Panc1 (cell line): ENCODE measurements at regions not wholly inside any gene's neighbourhood (a gene's known extent, or its start where the extent isn't known, plus 50 kb on each side); places are given as distances from the start of the nearest gene placed in this dataset.

ENCODE experiments used
- ATAC-seq: fragments of 200-7000 bp; cut with Tn5 transposase; 2 replicates; pipeline ENCODE4 v1.9.1; 2020; ENCODE audit warnings: mild to moderate bottlenecking, moderate library complexity
- BruUV-seq: library from RNA; stranded (reverse); fragments of 400-500 nt; replicated peaks from 2 replicates; lab custom pipeline; 2021; lab: Mats Ljungman, UMichigan
- CTCF ChIA-PET: fragments of 300-600 bp; sonication (Branson Sonifier 250); formaldehyde crosslinking; loops from one replicate; lab custom pipeline; 2022; ENCODE audit warnings: antibody characterized with exemption; lab: Charles Lee
- POLR2A ChIA-PET: fragments of 300-600 bp; sonication (Branson Sonifier 250); formaldehyde crosslinking; loops from one replicate; lab custom pipeline; 2022; ENCODE audit warnings: antibody characterized with exemption; lab: Charles Lee
- DNase-seq: peaks from one replicate; pipeline ENCODE4 v3.0.0-alpha.2; 2010; ENCODE audit warnings: low read depth, low spot score
- H3K27ac ChIP-seq: 2 replicates; pipeline ENCODE4 v1.5.1; 2011; ENCODE audit warnings: mild to moderate bottlenecking, low read length, inconsistent platforms
- H3K27me3 ChIP-seq: fragments of 200-500 bp; sonication (Bioruptor generic); 2 replicates; pipeline ENCODE4 v1.6.0; 2014; ENCODE audit warnings: low read length, inconsistent platforms; ENCODE audit not compliant: control insufficient read depth, insufficient read depth
- H3K36me3 ChIP-seq: fragments of 200-500 bp; sonication (Bioruptor generic); 2 replicates; pipeline ENCODE4 v1.5.1; 2014; ENCODE audit warnings: inconsistent platforms, mild to moderate bottlenecking, low read length, moderate library complexity; ENCODE audit not compliant: control insufficient read depth, insufficient read depth
- H3K4me1 ChIP-seq: 2 replicates; pipeline ENCODE4 v1.5.1; 2011; ENCODE audit warnings: inconsistent platforms, mild to moderate bottlenecking, low read length, moderate library complexity; ENCODE audit not compliant: control insufficient read depth, insufficient read depth
- H3K4me3 ChIP-seq, 2 experiments: 2 replicates each; pipeline ENCODE4 v1.5.1; 2011 to 2012; ENCODE audit warnings: low read depth in 2 of 2, low read length in 2 of 2, mild to moderate bottlenecking in 2 of 2, inconsistent platforms in 1 of 2, moderate library complexity in 1 of 2
- H3K9me3 ChIP-seq: fragments of 200-500 bp; sonication (Bioruptor generic); 2 replicates; pipeline ENCODE4 v1.5.1; 2014; ENCODE audit warnings: low read depth, mild to moderate bottlenecking, inconsistent platforms, low read length, moderate library complexity; ENCODE audit not compliant: control insufficient read depth, insufficient read depth
- POLR2AphosphoS5 ChIP-seq: IDR thresholded peaks from 2 replicates; pipeline ENCODE4 v1.6.1; 2012; ENCODE audit warnings: mild to moderate bottlenecking, low read depth, low read length, moderate library complexity
- SIN3A ChIP-seq: IDR thresholded peaks from 2 replicates; pipeline ENCODE4 v1.6.1; 2012; ENCODE audit warnings: low read depth, mild to moderate bottlenecking, low read length, moderate library complexity, borderline replicate concordance; ENCODE audit not compliant: insufficient read depth
- TCF7L2 ChIP-seq: IDR thresholded peaks from 2 replicates; pipeline ENCODE4 v1.6.1; 2011; ENCODE audit warnings: mild to moderate bottlenecking, low read depth, low read length, inconsistent platforms
- in situ Hi-C: cut with HindIII; loops from 2 replicates; pipeline ENCODE4 v1.10.0; 2016; ENCODE audit warnings: low sequenced_read_pairs, low pct_unique_long_range_greater_than_20kb
- intact Hi-C: fragments of 100-400 bp; cut with micrococcal nuclease; formaldehyde crosslinking; loops from one replicate; pipeline ENCODE4 v1.10.0; 2022; ENCODE audit not compliant: unreplicated experiment
- TF ChIP-seq, protein P1 (sequence below), 2 experiments: IDR thresholded peaks; 2 replicates each; pipeline ENCODE4 v1.6.1; 2011 to 2012; ENCODE audit warnings: low read depth in 2 of 2, control low read depth in 1 of 2, low read length in 1 of 2, mild to moderate bottlenecking in 1 of 2, moderate library complexity in 1 of 2; ENCODE audit not compliant: insufficient read depth in 1 of 2
- TF ChIP-seq, protein P2 (sequence below): fragments of 450-650 bp; IDR thresholded peaks from 2 replicates; pipeline ENCODE4 v1.5.1; 2017; ENCODE audit warnings: mild to moderate bottlenecking

DNA sequence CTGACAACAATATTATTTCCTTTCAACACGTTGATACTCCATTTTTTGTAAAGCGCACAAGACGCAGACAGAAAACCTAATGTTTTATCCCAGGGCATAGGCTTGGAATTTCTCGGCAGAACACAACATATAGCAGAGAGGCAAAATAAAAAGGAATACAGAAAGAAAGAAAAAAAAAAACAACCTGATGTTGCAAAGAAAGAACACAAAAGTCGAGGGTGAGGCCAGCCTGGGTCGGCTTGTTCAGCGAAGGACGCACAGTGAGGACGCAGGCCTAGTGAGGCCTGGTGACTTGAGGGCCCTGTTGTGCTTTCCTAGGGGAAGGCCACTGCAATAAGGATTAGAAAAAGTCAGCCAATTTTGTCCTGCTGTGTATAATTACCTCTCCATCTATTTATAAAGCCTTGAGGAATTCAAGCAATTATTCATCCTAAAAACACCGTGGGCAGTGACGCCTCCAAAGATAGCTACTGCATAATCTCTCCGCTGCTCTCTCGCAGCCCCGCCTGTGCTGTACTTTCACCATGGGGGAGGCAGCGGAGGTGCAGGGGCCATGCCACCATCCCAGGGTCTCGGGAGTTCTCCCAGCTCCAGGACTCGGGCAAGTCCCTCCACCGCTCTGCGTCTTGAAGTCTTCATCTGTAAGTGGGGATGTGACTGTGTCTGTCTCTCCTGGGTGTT is 61.9 kb upstream of the SH3RF3 start:
- in situ Hi-C loops, result no loop called here
- DNase-seq (no peak), ATAC-seq (no peak)
- CTCF ChIA-PET, result no interaction called here
- Histone ChIP-seq H3K4me3 (no peak overlapping the region), H3K36me3 (no peaks in the 10 kb centered on the region), H3K27me3 (no peaks in the 10 kb centered on the region; the same call in 1 of the 2 replicates), H3K4me1 (no peaks in the 10 kb centered on the region), H3K9me3 (no peaks in the 10 kb centered on the region), H3K27ac (no peak overlapping the region)
- intact Hi-C loops, result no loop called here
- POLR2A ChIA-PET, result interaction anchor here (0.6 kb wide), 1 partner anchor 37 kb away, joined by 3 read pairs; no protein-coding TSS in a partner anchor
- TF ChIP-seq, protein P1, sequence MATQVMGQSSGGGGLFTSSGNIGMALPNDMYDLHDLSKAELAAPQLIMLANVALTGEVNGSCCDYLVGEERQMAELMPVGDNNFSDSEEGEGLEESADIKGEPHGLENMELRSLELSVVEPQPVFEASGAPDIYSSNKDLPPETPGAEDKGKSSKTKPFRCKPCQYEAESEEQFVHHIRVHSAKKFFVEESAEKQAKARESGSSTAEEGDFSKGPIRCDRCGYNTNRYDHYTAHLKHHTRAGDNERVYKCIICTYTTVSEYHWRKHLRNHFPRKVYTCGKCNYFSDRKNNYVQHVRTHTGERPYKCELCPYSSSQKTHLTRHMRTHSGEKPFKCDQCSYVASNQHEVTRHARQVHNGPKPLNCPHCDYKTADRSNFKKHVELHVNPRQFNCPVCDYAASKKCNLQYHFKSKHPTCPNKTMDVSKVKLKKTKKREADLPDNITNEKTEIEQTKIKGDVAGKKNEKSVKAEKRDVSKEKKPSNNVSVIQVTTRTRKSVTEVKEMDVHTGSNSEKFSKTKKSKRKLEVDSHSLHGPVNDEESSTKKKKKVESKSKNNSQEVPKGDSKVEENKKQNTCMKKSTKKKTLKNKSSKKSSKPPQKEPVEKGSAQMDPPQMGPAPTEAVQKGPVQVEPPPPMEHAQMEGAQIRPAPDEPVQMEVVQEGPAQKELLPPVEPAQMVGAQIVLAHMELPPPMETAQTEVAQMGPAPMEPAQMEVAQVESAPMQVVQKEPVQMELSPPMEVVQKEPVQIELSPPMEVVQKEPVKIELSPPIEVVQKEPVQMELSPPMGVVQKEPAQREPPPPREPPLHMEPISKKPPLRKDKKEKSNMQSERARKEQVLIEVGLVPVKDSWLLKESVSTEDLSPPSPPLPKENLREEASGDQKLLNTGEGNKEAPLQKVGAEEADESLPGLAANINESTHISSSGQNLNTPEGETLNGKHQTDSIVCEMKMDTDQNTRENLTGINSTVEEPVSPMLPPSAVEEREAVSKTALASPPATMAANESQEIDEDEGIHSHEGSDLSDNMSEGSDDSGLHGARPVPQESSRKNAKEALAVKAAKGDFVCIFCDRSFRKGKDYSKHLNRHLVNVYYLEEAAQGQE (IDR thresholded peaks at IDR 0.05; ENCODE audit: insufficient read depth in 1 of 2, low read depth in 2 of 2, low read length in 1 of 2), result no peak
- TF ChIP-seq POLR2AphosphoS5, result no peak
- TF ChIP-seq, protein P2, sequence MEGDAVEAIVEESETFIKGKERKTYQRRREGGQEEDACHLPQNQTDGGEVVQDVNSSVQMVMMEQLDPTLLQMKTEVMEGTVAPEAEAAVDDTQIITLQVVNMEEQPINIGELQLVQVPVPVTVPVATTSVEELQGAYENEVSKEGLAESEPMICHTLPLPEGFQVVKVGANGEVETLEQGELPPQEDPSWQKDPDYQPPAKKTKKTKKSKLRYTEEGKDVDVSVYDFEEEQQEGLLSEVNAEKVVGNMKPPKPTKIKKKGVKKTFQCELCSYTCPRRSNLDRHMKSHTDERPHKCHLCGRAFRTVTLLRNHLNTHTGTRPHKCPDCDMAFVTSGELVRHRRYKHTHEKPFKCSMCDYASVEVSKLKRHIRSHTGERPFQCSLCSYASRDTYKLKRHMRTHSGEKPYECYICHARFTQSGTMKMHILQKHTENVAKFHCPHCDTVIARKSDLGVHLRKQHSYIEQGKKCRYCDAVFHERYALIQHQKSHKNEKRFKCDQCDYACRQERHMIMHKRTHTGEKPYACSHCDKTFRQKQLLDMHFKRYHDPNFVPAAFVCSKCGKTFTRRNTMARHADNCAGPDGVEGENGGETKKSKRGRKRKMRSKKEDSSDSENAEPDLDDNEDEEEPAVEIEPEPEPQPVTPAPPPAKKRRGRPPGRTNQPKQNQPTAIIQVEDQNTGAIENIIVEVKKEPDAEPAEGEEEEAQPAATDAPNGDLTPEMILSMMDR, result no peak
- TF ChIP-seq TCF7L2, result no peak
- TF ChIP-seq SIN3A, result no peak
- BruUV-seq, result no TSS peak

DNA sequence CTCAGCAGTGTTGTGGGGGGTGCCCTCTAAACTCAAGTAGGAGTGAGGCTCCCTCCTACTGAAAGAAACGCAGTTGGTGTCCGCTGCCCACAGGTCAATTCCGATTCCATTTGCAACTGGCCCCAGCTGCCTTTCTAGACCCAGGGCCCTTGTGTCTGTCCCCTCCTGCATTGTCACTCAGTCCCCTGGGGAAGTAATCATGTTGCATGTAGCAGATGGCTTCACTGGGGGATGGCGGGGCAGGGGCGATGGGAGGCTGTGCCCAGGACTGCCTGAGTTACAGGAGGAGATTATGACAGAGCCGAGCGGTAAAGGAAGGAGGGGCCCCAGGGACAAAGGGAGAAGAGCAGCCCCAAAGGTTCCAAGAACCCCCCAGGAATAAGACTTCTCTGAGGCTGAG is 62.5 kb upstream of the SH3RF3 start:
- no peaks in the 10 kb centered on the region for H3K36me3 ChIP-seq
- H3K27me3 ChIP-seq, result no peaks in the 10 kb centered on the region; the same call in 1 of the 2 replicates
- CTCF ChIA-PET, result no interaction called here
- H3K9me3 ChIP-seq, result no peaks in the 10 kb centered on the region
- no peak for TF ChIP-seq TCF7L2
- TF ChIP-seq, protein P1 (IDR thresholded peaks at IDR 0.05; ENCODE audit: insufficient read depth in 1 of 2, low read depth in 2 of 2, low read length in 1 of 2), result no peak
- TF ChIP-seq POLR2AphosphoS5, result no peak
- no peak for TF ChIP-seq SIN3A
- TF ChIP-seq, protein P2, result no peak
- no TSS peak for BruUV-seq
- no peak for ATAC-seq
- intact Hi-C loops, result no loop called here
- in situ Hi-C loops, result no loop called here
- no peaks in the 10 kb centered on the region for H3K4me1 ChIP-seq
- no peak for DNase-seq
- POLR2A ChIA-PET, result no interaction called here
- no peak overlapping the region for H3K27ac ChIP-seq
- no peak overlapping the region for H3K4me3 ChIP-seq
